Colonic mucosa (tissue), 4 donors: ENCODE measurements at regions not wholly inside any gene's neighbourhood (a gene's known extent, or its start where the extent isn't known, plus 50 kb on each side); places are given as distances from the start of the nearest gene placed in this dataset.

Experiments
- DNase-seq: peaks from one replicate; pipeline ENCODE4 v3.0.0-alpha.2; 2020
- H3K27ac ChIP-seq: fragments of 200-600 bp; one replicate; pipeline ENCODE4 v1.8.0; 2021
- H3K27me3 ChIP-seq: fragments of 200-600 bp; one replicate; pipeline ENCODE4 v1.8.0; 2021
- H3K36me3 ChIP-seq: fragments of 200-600 bp; one replicate; pipeline ENCODE4 v1.8.0; 2021
- H3K4me1 ChIP-seq: fragments of 200-600 bp; one replicate; pipeline ENCODE4 v1.8.0; 2021; ENCODE audit warnings: mild to moderate bottlenecking
- H3K4me3 ChIP-seq: fragments of 200-600 bp; one replicate; pipeline ENCODE4 v1.8.0; 2021
- H3K9ac ChIP-seq, 2 donors: one replicate each; pipeline ENCODE4 v1.7.0; 2013; ENCODE audit warnings: control low read depth in 2 of 2, low read depth in 2 of 2, low read length in 2 of 2
- H3K9me3 ChIP-seq: fragments of 200-600 bp; one replicate; pipeline ENCODE4 v1.8.0; 2021
- CTCF ChIP-seq: fragments of 200-600 bp; IDR thresholded peaks from one replicate; pipeline ENCODE4 v1.8.0; 2022; ENCODE audit warnings: antibody characterized with exemption, mild to moderate bottlenecking
- intact Hi-C: fragments of 100-400 bp; cut with DNase I; formaldehyde crosslinking; loops from one replicate; pipeline ENCODE4 v1.14.1; 2022
- donor health status: healthy.
- donor health status: DM: no; HTN: no; CAD: no.
- donor health status: DM: no; HTN: no; CAD: no.

- TF ChIP-seq CTCF: no peak
- no peaks in the 10 kb centered on the region for H3K9me3 ChIP-seq
- no peak for DNase-seq
Observed at GRCh38 chr14:51527073-51527472, 124.6 kb upstream of the FRMD6 start.

GRCh38 chr14:51529736-51530135 is 122.0 kb upstream of the FRMD6 start:
- intact Hi-C loops: no loop called here
- Histone ChIP-seq H3K27me3 (peaks cover 4% of the 10 kb centered on the region), H3K4me3 (no peak overlapping the region), H3K9me3 (no peaks in the 10 kb centered on the region), H3K9ac (no peak overlapping the region), H3K4me1 (no peaks in the 10 kb centered on the region), H3K36me3 (no peaks in the 10 kb centered on the region), H3K27ac (no peak overlapping the region)
- DNase-seq: no peak
- no peak for TF ChIP-seq CTCF

More at GRCh38 chr14:51527073-51527472, 124.6 kb upstream of the FRMD6 start:
- intact Hi-C loops: no loop called here
- H3K4me3 ChIP-seq: no peak overlapping the region
- peaks cover 4% of the 10 kb centered on the region for H3K27me3 ChIP-seq
- no peak overlapping the region for H3K9ac ChIP-seq
- H3K27ac ChIP-seq: no peak overlapping the region
- no peaks in the 10 kb centered on the region for H3K4me1 ChIP-seq
- no peaks in the 10 kb centered on the region for H3K36me3 ChIP-seq

- H3K27ac ChIP-seq: no peak overlapping the region
- no peak for DNase-seq
- intact Hi-C loops: no loop called here
Observed at GRCh38 chr14:51533160-51533559, 118.5 kb upstream of the FRMD6 start.

GRCh38 chr14:51533872-51534553 is 117.7 kb upstream of the FRMD6 start:
- DNase-seq: no peak
- intact Hi-C loops: no loop called here
- Histone ChIP-seq H3K9me3 (no peaks in the 10 kb centered on the region), H3K4me1 (no peaks in the 10 kb centered on the region), H3K27ac (no peak overlapping the region), H3K4me3 (no peak overlapping the region), H3K9ac (no peak overlapping the region), H3K27me3 (peaks cover 4% of the 10 kb centered on the region), H3K36me3 (no peaks in the 10 kb centered on the region)
- TF ChIP-seq CTCF: no peak

More at GRCh38 chr14:51533160-51533559, 118.5 kb upstream of the FRMD6 start:
- Histone ChIP-seq H3K4me1 (no peaks in the 10 kb centered on the region), H3K4me3 (no peak overlapping the region), H3K27me3 (peaks cover 4% of the 10 kb centered on the region), H3K36me3 (no peaks in the 10 kb centered on the region), H3K9me3 (no peaks in the 10 kb centered on the region), H3K9ac (no peak overlapping the region)
- TF ChIP-seq CTCF: no peak

- no peak for DNase-seq
- no peak for TF ChIP-seq CTCF
- Histone ChIP-seq H3K4me1 (no peaks in the 10 kb centered on the region), H3K27ac (no peak overlapping the region), H3K36me3 (no peaks in the 10 kb centered on the region), H3K9me3 (no peaks in the 10 kb centered on the region), H3K4me3 (no peak overlapping the region), H3K9ac (no peak overlapping the region), H3K27me3 (peaks cover under 1% of the 10 kb centered on the region)
- intact Hi-C loops: no loop called here
Observed at GRCh38 chr14:51534610-51535011, 117.1 kb upstream of the FRMD6 start.
